ENCODE measurements at regions not wholly inside any gene's neighbourhood (a gene's known extent, or its start where the extent isn't known, plus 50 kb on each side); places are given as distances from the start of the nearest gene placed in this dataset.

GRCh38 chr15:47529241-47529640 is 188.1 kb upstream of the SEMA6D start:
- no peaks in the 10 kb centered on the region for H3K36me3 ChIP-seq (ENCODE audit: insufficient read depth, low read length)
- H3K4me2 ChIP-seq (ENCODE audit: low read length): no peak overlapping the region
- H3K9ac ChIP-seq (ENCODE audit: low read depth, low read length): no peak overlapping the region
- no peaks in the 10 kb centered on the region for H3K4me1 ChIP-seq (ENCODE audit: control insufficient read depth, insufficient read depth, low read length)
- no peaks in the 10 kb centered on the region for H3K9me3 ChIP-seq (replicated peaks; ENCODE audit: low read length)
- H3K4me3 ChIP-seq (ENCODE audit: low read length): no peak overlapping the region
- no peaks in the 10 kb centered on the region for H3K27me3 ChIP-seq (ENCODE audit: control insufficient read depth, insufficient read depth, low read length)

- H3K27me3 ChIP-seq (ENCODE audit: control insufficient read depth, insufficient read depth, low read length): peaks cover 7% of the 10 kb centered on the region
- no peaks in the 10 kb centered on the region for H3K4me1 ChIP-seq (ENCODE audit: control insufficient read depth, insufficient read depth, low read length)
- H3K9me3 ChIP-seq (replicated peaks; ENCODE audit: low read length): no peaks in the 10 kb centered on the region
- no peak overlapping the region for H3K4me3 ChIP-seq (ENCODE audit: low read length)
- no peak overlapping the region for H3K4me2 ChIP-seq (ENCODE audit: low read length)
- no peak overlapping the region for H3K9ac ChIP-seq (ENCODE audit: low read depth, low read length)
- no peaks in the 10 kb centered on the region for H3K36me3 ChIP-seq (ENCODE audit: insufficient read depth, low read length)
Measured at GRCh38 chr15:47534673-47535072, 182.6 kb upstream of the SEMA6D start.

GRCh38 chr15:47541562-47541961 is 175.7 kb upstream of the SEMA6D start:
- no peak overlapping the region for H3K9ac ChIP-seq (ENCODE audit: low read depth, low read length)
- H3K36me3 ChIP-seq (ENCODE audit: insufficient read depth, low read length): no peaks in the 10 kb centered on the region
- no peaks in the 10 kb centered on the region for H3K9me3 ChIP-seq (replicated peaks; ENCODE audit: low read length)
- no peak overlapping the region for H3K4me2 ChIP-seq (ENCODE audit: low read length)
- no peak overlapping the region for H3K4me3 ChIP-seq (ENCODE audit: low read length)
- peaks cover 15% of the 10 kb centered on the region for H3K27me3 ChIP-seq (ENCODE audit: control insufficient read depth, insufficient read depth, low read length)
- no peaks in the 10 kb centered on the region for H3K4me1 ChIP-seq (ENCODE audit: control insufficient read depth, insufficient read depth, low read length)

GRCh38 chr15:47542312-47542989 is 174.9 kb upstream of the SEMA6D start:
- Histone ChIP-seq H3K9ac (ENCODE audit: low read depth, low read length) (no peak overlapping the region), H3K4me1 (ENCODE audit: control insufficient read depth, insufficient read depth, low read length) (no peaks in the 10 kb centered on the region), H3K36me3 (ENCODE audit: insufficient read depth, low read length) (no peaks in the 10 kb centered on the region), H3K9me3 (replicated peaks; ENCODE audit: low read length) (no peaks in the 10 kb centered on the region), H3K27me3 (ENCODE audit: control insufficient read depth, insufficient read depth, low read length) (peaks cover 15% of the 10 kb centered on the region), H3K4me2 (ENCODE audit: low read length) (no peak overlapping the region), H3K4me3 (ENCODE audit: low read length) (no peak overlapping the region)

GRCh38 chr15:47548231-47548630 is 169.1 kb upstream of the SEMA6D start:
- Histone ChIP-seq H3K4me1 (ENCODE audit: control insufficient read depth, insufficient read depth, low read length) (no peaks in the 10 kb centered on the region), H3K4me3 (ENCODE audit: low read length) (no peak overlapping the region), H3K9me3 (replicated peaks; ENCODE audit: low read length) (no peaks in the 10 kb centered on the region), H3K4me2 (ENCODE audit: low read length) (no peak overlapping the region), H3K9ac (ENCODE audit: low read depth, low read length) (no peak overlapping the region), H3K27me3 (ENCODE audit: control insufficient read depth, insufficient read depth, low read length) (no peaks in the 10 kb centered on the region), H3K36me3 (ENCODE audit: insufficient read depth, low read length) (no peaks in the 10 kb centered on the region)

- no peaks in the 10 kb centered on the region for H3K9me3 ChIP-seq (replicated peaks; ENCODE audit: low read length)
- H3K4me3 ChIP-seq (ENCODE audit: low read length): no peak overlapping the region
- H3K27me3 ChIP-seq (ENCODE audit: control insufficient read depth, insufficient read depth, low read length): no peaks in the 10 kb centered on the region
- H3K4me2 ChIP-seq (ENCODE audit: low read length): no peak overlapping the region
- no peak overlapping the region for H3K9ac ChIP-seq (ENCODE audit: low read depth, low read length)
- H3K36me3 ChIP-seq (ENCODE audit: insufficient read depth, low read length): no peaks in the 10 kb centered on the region
- no peaks in the 10 kb centered on the region for H3K4me1 ChIP-seq (ENCODE audit: control insufficient read depth, insufficient read depth, low read length)
Measured at GRCh38 chr15:47548986-47549385, 168.3 kb upstream of the SEMA6D start.

- no peak overlapping the region for H3K4me3 ChIP-seq (ENCODE audit: low read length)
- H3K9ac ChIP-seq (ENCODE audit: low read depth, low read length): no peak overlapping the region
- no peaks in the 10 kb centered on the region for H3K36me3 ChIP-seq (ENCODE audit: insufficient read depth, low read length)
- H3K4me1 ChIP-seq (ENCODE audit: control insufficient read depth, insufficient read depth, low read length): no peaks in the 10 kb centered on the region
- H3K9me3 ChIP-seq (replicated peaks; ENCODE audit: low read length): no peaks in the 10 kb centered on the region
- H3K27me3 ChIP-seq (ENCODE audit: control insufficient read depth, insufficient read depth, low read length): no peaks in the 10 kb centered on the region
- H3K4me2 ChIP-seq (ENCODE audit: low read length): no peak overlapping the region
Measured at GRCh38 chr15:47551079-47551478, 166.2 kb upstream of the SEMA6D start.

- no peaks in the 10 kb centered on the region for H3K9me3 ChIP-seq (replicated peaks; ENCODE audit: low read length)
- no peaks in the 10 kb centered on the region for H3K36me3 ChIP-seq (ENCODE audit: insufficient read depth, low read length)
- no peak overlapping the region for H3K9ac ChIP-seq (ENCODE audit: low read depth, low read length)
- no peaks in the 10 kb centered on the region for H3K4me1 ChIP-seq (ENCODE audit: control insufficient read depth, insufficient read depth, low read length)
- H3K4me3 ChIP-seq (ENCODE audit: low read length): no peak overlapping the region
- H3K27me3 ChIP-seq (ENCODE audit: control insufficient read depth, insufficient read depth, low read length): no peaks in the 10 kb centered on the region
- no peak overlapping the region for H3K4me2 ChIP-seq (ENCODE audit: low read length)
Measured at GRCh38 chr15:47551546-47551945, 165.8 kb upstream of the SEMA6D start.

- no peak overlapping the region for H3K4me3 ChIP-seq (ENCODE audit: low read length)
- H3K9ac ChIP-seq (ENCODE audit: low read depth, low read length): no peak overlapping the region
- H3K4me2 ChIP-seq (ENCODE audit: low read length): no peak overlapping the region
- no peaks in the 10 kb centered on the region for H3K36me3 ChIP-seq (ENCODE audit: insufficient read depth, low read length)
- no peaks in the 10 kb centered on the region for H3K9me3 ChIP-seq (replicated peaks; ENCODE audit: low read length)
- H3K4me1 ChIP-seq (ENCODE audit: control insufficient read depth, insufficient read depth, low read length): no peaks in the 10 kb centered on the region
- H3K27me3 ChIP-seq (ENCODE audit: control insufficient read depth, insufficient read depth, low read length): no peaks in the 10 kb centered on the region
Measured at GRCh38 chr15:47552978-47553608, 164.2 kb upstream of the SEMA6D start.

- Histone ChIP-seq H3K27me3 (ENCODE audit: control insufficient read depth, insufficient read depth, low read length) (no peaks in the 10 kb centered on the region), H3K9ac (ENCODE audit: low read depth, low read length) (no peak overlapping the region), H3K4me1 (ENCODE audit: control insufficient read depth, insufficient read depth, low read length) (no peaks in the 10 kb centered on the region), H3K9me3 (replicated peaks; ENCODE audit: low read length) (no peaks in the 10 kb centered on the region), H3K4me3 (ENCODE audit: low read length) (no peak overlapping the region), H3K4me2 (ENCODE audit: low read length) (no peak overlapping the region), H3K36me3 (ENCODE audit: insufficient read depth, low read length) (no peaks in the 10 kb centered on the region)
Measured at GRCh38 chr15:47553947-47554346, 163.4 kb upstream of the SEMA6D start.

- Histone ChIP-seq H3K9ac (ENCODE audit: low read depth, low read length) (no peak overlapping the region), H3K36me3 (ENCODE audit: insufficient read depth, low read length) (no peaks in the 10 kb centered on the region), H3K4me3 (ENCODE audit: low read length) (no peak overlapping the region), H3K27me3 (ENCODE audit: control insufficient read depth, insufficient read depth, low read length) (no peaks in the 10 kb centered on the region), H3K4me1 (ENCODE audit: control insufficient read depth, insufficient read depth, low read length) (no peaks in the 10 kb centered on the region), H3K9me3 (replicated peaks; ENCODE audit: low read length) (no peaks in the 10 kb centered on the region), H3K4me2 (ENCODE audit: low read length) (no peak overlapping the region)
Measured at GRCh38 chr15:47561102-47561501, 156.2 kb upstream of the SEMA6D start.

GRCh38 chr15:47565949-47566348 is 151.4 kb upstream of the SEMA6D start:
- Histone ChIP-seq H3K9ac (ENCODE audit: low read depth, low read length) (no peak overlapping the region), H3K27me3 (ENCODE audit: control insufficient read depth, insufficient read depth, low read length) (no peaks in the 10 kb centered on the region), H3K4me3 (ENCODE audit: low read length) (no peak overlapping the region), H3K4me2 (ENCODE audit: low read length) (no peak overlapping the region), H3K9me3 (replicated peaks; ENCODE audit: low read length) (no peaks in the 10 kb centered on the region), H3K36me3 (ENCODE audit: insufficient read depth, low read length) (no peaks in the 10 kb centered on the region), H3K4me1 (ENCODE audit: control insufficient read depth, insufficient read depth, low read length) (no peaks in the 10 kb centered on the region)

All from skeletal muscle satellite cell (primary cell).